ENCODE measurements at regions not wholly inside any gene's neighbourhood (a gene's known extent, or its start where the extent isn't known, plus 50 kb on each side); places are given as distances from the start of the nearest gene placed in this dataset.
"Not testable (repeated sequence)": the region's sequence is repeated elsewhere in the genome, so short reads cannot be mapped to it uniquely, and the experiment has no call there.

GRCh38 chr3:14272959-14273560 is 94.4 kb downstream of the LSM3 start:
- DNase-seq: not testable (repeated sequence)

GRCh38 chr3:14273901-14274611 is 95.4 kb downstream of the LSM3 start:
- DNase-seq: no peak

- DNase-seq: no peak
These were observed 96.0 kb downstream of the LSM3 start for GRCh38 chr3:14274612-14274936.

- no peak for DNase-seq
These were observed 96.7 kb downstream of the LSM3 start for GRCh38 chr3:14274999-14275961.

- DNase-seq: peak in 1 of 3 donors; percentile 25
These were observed 97.6 kb downstream of the LSM3 start for GRCh38 chr3:14275962-14276909.

- no peak for DNase-seq
These were observed 98.9 kb downstream of the LSM3 start for GRCh38 chr3:14277557-14277956.

GRCh38 chr3:14278265-14278798 is 99.7 kb downstream of the LSM3 start:
- no peak for DNase-seq

GRCh38 chr3:14278799-14279625 is 100.4 kb downstream of the LSM3 start:
- no peak for DNase-seq

GRCh38 chr3:14279626-14280061 is 101.0 kb downstream of the LSM3 start:
- no peak for DNase-seq

- DNase-seq: no peak
These were observed 101.7 kb downstream of the LSM3 start for GRCh38 chr3:14280326-14280725.

GRCh38 chr3:14281053-14281452 is 102.4 kb downstream of the LSM3 start:
- no peak for DNase-seq

- DNase-seq: no peak
These were observed 103.5 kb downstream of the LSM3 start for GRCh38 chr3:14282001-14282705.

- no peak for DNase-seq
These were observed 104.1 kb downstream of the LSM3 start for GRCh38 chr3:14282706-14283075.

- no peak for DNase-seq
These were observed 104.6 kb downstream of the LSM3 start for GRCh38 chr3:14283092-14283812.

GRCh38 chr3:14283813-14284438 is 105.3 kb downstream of the LSM3 start:
- DNase-seq: no peak

GRCh38 chr3:14284694-14285547 is 106.3 kb downstream of the LSM3 start:
- no peak for DNase-seq

- DNase-seq: peak; percentile 42 to 69 (median 55)
These were observed 106.9 kb downstream of the LSM3 start for GRCh38 chr3:14285548-14285925.

All from muscle of back (tissue), 3 donors.